GM03348 (cell line): ENCODE measurements at regions not wholly inside any gene's neighbourhood (a gene's known extent, or its start where the extent isn't known, plus 50 kb on each side); places are given as distances from the start of the nearest gene placed in this dataset.

ENCODE experiments used
- DNase-seq: peaks from one replicate; pipeline ENCODE4 v3.0.0; 2012; ENCODE audit warnings: low spot score

- no peak for DNase-seq
Observed at GRCh38 chr4:10981576-10981975, 297.0 kb upstream of the CLNK start.

- DNase-seq = no peak
Observed at GRCh38 chr4:10981096-10981495, 296.5 kb upstream of the CLNK start.

DNA sequence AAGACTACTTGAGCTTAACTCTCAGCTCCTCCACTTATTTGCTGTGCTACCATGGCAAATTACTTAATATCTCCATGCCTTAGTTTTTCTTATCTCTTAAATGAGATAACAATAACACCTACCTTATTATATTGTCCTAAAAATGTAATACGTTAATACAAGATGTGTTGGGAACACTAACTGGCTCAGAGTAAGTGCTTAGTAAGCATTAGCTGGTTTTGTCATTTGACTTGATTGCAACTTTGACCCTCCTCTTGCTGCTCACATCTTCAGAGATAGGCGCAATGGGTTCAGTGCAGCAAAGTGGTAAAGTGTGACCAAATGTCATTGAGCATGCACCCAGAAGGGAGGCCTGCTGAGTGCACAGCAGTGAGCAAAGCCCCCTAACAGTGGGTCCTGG is 294.5 kb upstream of the CLNK start:
- no peak for DNase-seq

DNA sequence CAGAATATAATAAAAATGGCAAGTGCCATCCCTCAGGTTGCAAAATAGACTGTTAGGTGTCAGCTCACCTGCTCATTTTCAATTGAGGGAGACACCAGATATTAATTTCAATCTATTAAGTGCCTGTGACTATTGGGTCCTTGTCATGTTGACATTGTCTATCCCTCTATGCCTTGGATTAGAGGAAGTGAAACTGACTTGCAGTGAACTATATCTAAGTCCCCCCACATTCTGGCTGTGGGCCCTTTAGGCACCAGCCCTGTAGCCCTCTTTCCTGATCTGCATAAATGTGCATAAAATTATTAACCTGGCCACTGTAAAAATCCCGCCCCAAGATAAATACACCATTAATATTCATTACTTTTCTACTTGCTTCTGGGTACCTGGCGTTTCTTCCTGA is 293.0 kb upstream of the CLNK start:
- no peak for DNase-seq

GRCh38 chr4:10974371-10974770 is 289.8 kb upstream of the CLNK start:
- no peak for DNase-seq

DNA sequence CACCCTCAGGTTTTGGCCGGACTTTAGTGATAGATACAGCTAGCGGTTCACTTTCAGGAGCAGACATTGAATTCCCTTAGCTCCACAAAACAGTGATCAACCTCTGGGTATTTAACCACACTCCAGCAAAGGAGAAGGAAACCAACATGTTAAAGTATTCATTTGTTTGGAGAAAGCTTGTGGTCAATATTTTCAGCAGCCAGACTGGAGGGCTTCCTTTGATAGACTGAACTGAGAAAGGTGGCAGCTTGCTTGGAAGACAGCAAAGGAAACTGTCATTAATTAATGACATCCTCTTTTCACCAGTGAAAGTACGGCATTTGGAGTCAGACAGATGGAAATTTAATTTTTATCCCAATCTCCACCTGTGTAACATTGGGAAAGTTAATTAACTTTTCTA is 289.1 kb upstream of the CLNK start:
- no peak for DNase-seq

GRCh38 chr4:10971800-10972401 is 287.3 kb upstream of the CLNK start:
- no peak for DNase-seq

GRCh38 chr4:10965196-10965595 is 280.6 kb upstream of the CLNK start:
- no peak for DNase-seq

GRCh38 chr4:10963958-10964703 is 279.6 kb upstream of the CLNK start:
- DNase-seq = no peak

DNA sequence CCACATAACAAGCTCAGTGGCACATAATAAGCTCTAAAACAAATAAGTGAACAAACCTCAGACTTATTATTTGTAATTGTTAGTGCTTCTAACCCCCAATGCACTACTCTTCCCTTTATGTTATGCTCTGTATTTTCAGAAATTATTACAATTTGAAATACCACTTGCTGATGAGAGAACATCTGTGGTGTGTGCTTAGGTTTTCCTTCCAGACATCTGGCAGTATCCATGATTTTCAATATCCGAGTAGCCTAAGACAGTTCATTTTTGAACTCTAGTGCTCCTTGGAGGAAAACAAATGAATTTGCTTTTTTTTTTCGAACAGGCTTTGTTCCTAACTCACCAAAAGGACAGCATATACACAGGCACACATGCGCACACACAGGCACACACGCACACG is 278.7 kb upstream of the CLNK start:
- DNase-seq = no peak

DNA sequence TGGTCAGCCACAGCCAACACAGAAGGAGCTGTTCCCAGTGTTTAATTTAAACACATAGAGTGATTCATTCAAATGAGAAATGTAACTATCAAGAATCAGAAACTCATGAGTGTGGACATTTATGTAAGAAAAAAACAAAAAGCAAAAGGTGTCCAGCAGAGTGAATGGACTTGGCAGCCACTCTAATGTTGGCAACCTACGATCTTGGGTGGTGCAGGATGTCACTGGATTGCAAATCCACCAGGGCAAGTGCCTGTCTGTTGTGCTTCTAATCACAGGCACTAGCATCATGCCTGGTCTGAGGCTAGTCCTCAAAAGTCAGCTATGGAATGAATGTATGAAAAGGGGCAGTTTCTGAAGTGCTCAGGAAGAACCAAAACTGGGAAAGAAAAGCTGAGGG is 277.7 kb upstream of the CLNK start:
- DNase-seq = no peak

DNA sequence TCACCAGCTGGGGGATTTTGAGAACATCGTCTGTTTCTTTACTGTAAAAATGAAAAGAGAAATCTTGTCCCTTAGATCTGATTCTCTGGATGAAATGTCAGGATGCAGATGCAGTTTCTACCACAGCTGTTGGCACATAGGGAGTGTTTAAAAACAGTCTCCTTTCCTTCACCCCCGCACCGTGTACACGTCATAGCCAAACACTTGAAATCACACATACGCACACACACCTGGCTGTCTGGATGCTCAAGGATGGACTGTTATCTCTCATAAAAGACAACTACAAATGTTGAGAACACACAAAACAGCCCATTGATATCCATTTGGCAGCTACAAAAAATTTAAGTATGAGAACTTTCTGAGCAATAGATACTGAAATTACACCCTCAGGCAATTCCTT is 275.8 kb upstream of the CLNK start:
- no peak for DNase-seq

- no peak for DNase-seq
Observed at GRCh38 chr4:10959586-10959985, 275.0 kb upstream of the CLNK start.

DNA sequence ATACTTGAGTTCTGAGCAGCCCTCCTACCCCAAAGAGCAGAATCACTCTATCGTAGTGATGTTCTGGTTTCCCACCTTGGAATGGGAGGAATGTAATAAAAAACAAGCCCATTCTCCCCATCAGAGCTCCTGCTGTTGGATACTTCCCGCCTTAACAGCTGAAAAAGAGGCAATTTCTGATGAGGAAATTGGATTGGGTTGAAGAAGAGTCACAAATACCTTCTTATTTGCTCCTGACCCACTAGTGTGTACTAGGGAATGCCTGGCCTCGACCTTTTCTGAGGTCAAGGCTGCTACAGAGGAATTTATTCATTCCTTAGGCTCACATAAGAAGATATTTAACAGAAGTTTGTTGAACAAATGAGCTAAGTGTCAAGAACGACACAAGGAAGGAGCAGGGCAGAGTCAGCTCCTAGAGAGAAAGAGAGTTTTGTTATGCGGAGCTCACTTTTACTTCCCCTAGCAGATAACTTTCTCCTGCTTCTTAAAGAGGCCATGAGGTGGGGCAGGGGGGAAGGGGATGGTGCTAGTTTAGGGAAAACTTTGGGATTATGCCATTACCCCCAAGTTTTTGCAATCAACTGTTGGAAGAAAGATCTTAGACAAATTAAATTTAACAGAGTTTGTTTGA is 273.8 kb upstream of the CLNK start:
- no peak for DNase-seq

DNA sequence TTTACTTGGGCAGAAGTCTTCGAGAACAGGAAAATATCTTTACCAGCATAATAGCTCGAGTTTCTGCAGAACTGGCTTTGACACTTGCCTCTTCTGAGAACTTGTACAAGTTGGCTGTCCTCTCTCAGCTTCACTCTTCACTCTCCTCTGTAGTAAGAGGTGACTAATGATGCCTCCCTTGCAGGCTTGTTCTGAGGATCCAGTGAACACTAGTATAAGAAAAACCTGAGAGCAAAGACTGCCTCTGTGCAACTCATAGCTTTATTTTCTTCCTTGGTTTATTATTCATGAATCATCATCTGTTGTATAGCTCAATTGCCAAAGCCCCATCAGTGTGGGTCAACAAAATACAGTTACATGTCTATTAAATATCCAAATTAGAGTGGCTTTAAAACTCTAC is 266.7 kb upstream of the CLNK start:
- no peak for DNase-seq

DNA sequence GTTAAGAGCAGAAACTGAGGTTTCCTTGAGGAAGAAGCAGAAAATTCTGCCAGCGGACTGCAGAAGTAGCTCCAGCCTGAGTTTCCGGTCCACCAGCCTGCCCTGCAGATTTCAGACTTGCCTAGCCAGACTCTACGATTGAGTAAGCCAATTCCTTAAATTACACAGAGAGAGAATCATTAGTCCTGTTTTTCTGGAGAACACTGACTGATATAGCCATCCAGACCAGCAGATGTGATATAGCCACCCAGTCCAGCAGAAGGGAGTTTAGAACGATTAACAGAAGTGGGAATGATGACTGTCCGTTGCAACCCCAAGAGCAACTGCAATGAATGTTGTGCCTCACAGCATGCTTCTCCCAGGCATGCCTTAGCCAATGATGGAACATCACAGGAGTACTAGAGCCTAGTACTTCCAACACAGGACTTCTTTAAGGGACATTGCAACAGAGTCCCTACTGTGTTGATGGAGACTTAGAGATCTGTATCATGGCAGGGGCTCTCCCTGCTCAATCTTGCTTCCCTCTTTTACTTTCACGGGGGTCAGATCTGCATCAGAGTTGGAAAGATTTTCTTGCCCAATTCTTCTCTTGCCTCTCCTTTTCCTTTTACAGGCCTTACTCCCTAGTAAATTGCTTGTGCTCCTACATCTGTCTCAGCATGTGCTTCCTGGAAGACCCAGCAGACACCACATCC is 264.6 kb upstream of the CLNK start:
- no peak for DNase-seq

GRCh38 chr4:10947898-10948297 is 263.3 kb upstream of the CLNK start:
- DNase-seq = no peak

DNA sequence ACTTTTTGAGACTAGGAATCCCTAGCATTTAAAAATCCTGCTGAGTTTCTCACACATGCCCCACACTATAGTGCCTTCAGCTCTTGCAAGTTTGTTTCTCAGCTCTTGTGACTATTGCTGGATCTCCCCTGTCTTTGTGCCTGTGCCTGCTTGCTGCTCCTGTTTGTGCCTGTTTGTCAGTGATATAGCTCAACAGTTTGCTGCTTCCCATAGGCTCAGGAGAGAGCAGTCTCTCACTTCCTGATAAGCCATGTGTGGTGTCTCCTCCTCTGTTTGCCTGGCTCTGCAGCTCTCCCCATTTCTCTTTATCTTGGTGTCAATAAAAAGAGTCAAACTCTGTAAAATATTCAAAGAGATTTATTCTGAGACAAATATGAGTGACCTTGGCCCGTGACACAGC is 259.8 kb upstream of the CLNK start:
- DNase-seq = no peak

GRCh38 chr4:10942156-10942555 is 257.6 kb upstream of the CLNK start:
- no peak for DNase-seq

GRCh38 chr4:10929818-10930217 is 245.2 kb upstream of the CLNK start:
- no peak for DNase-seq

GRCh38 chr4:10925996-10926395 is 241.4 kb upstream of the CLNK start:
- DNase-seq = peak; percentile 27

- no peak for DNase-seq
Observed at GRCh38 chr4:10924274-10924673, 239.7 kb upstream of the CLNK start.

GRCh38 chr4:10917566-10917965 is 233.0 kb upstream of the CLNK start:
- no peak for DNase-seq
